GM21786 (cell line): ENCODE measurements at regions not wholly inside any gene's neighbourhood (a gene's known extent, or its start where the extent isn't known, plus 50 kb on each side); places are given as distances from the start of the nearest gene placed in this dataset.

Source experiments
- ATAC-seq: cut with Tn5 transposase; IDR thresholded peaks from one replicate; pipeline ENCODE4 v1.9.1; 2021; ENCODE audit not compliant: unreplicated experiment

DNA sequence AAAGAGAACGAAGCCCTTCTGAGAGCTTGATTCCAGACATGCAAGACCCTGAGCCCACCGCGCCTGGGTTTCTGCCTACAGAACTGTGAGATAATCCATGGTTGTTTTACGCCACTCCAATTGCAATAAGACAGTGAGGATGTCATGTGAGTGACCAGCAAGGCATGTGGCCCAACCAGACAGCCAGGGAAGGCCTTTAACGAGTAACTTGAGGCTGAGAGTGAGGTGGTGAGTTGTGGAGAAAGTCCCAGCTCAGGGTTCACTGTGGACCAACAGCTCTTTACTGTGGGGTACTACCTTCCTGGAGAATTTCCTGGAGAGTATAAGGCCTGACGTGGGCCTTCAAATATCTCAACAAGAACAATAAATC lies 153.9 kb downstream of the ETS2 start:
- no peak for ATAC-seq

DNA sequence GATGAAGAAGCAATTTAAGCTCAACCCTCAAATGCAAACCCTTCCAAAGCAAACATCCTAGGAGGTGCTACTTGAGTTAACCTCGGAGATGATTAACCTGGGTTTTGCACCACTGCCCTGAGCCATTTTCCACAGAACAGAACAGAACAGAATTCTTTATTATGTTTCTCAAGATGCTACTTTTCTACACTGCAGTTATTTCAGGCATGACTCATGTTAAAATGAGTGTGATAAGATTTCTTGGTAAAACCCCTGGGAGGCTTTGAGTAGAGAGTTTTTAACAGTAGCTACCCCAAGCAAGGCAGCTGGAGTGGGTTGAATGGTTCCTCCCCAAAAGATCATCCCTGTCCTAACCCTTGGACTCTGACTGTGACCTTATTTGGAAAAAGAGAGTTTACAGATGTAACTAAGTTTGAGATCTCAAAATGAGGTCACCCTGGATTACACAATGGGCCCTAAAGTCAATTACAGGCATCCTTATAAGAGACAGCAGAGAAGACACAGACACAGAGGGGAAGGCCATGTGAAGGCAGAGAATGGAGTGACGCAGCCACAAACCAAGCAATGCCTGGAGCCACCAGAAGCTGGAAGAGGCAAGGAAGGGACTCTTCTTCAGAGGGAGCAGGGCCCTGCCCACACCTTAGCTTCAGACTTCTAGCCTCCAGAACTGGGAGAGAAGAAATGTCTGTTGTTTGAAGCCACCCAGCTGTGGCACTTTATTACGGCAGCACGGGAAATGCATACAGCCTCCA lies 153.4 kb downstream of the ETS2 start:
- no peak for ATAC-seq

GRCh38 chr21:38958323-38958705 lies 152.6 kb downstream of the ETS2 start:
- ATAC-seq = no peak

GRCh38 chr21:38957575-38958322 lies 152.0 kb downstream of the ETS2 start:
- ATAC-seq = no peak

DNA sequence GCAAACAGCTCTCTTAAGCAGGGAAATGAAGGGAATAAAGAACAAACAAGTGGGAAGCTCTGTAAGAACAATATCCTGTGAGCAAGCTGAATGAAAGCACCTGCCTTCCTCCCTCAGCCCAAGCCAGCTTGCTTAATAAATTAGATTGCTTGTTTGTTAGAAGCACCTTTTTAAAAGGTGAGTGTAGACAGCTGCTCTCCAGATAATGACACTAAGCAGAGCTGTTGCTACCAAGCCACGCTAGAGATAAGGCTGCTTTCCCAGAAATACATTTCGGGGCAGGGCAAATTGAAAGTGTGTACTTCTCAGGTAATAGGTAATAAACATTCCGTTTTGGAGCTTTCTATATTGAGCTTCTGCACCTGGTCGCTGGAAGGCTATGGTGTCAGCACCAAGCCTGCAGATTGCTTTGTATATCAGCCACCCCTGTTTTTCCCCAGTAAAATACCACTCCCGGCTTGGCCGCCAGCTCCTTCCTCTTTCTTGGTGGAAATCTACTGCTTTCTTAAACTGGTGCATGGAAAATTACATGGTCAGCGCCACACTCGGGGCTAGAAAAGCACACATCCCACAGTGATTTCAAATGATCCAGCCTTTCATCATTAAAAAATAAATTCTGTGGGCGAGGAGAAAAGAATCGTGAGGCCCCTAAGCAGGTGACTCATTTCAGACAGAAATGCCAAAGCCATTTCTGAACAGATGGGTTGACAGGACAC lies 151.3 kb downstream of the ETS2 start:
- ATAC-seq = no peak

DNA sequence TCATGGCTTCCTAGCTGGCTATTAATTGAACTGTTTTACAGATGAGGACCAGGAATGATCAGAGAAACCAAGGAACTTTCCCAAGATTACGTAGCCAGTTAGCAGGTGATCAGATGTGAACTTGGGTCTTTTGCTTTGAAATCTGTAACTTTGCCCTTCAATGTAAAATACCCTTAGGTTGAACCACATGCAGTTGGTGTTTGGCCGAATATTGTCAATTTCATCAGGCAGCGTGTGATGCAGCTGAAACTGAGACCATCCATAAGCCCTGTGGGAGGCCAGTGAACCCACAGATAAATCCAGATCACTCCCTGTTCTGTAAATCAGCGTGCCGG lies 150.8 kb downstream of the ETS2 start:
- ATAC-seq = no peak

- ATAC-seq = no peak
Measured at GRCh38 chr21:38956007-38956406, 150.3 kb downstream of the ETS2 start.

- no peak for ATAC-seq
Measured at GRCh38 chr21:38955495-38955894, 149.8 kb downstream of the ETS2 start.

DNA sequence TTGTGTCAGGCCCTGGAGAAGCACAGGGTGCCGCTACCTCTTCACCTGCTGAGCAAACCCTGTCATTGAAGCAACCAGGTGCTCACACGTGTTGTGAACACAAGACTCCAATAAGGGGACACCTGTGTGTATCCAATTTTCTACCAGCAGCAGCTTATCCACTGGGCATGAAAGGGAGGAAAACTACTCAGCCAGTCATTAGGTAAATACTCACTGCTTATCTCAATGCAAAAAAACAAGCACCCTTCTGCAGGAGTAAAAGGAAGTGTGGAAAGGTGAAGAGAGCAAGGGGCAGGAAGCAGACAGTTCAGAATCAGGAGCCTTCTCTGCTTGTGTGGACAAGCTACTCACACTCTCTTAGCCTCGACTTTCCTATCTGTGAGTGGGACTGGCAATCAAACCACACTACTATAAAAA lies 148.9 kb downstream of the ETS2 start:
- no peak for ATAC-seq

DNA sequence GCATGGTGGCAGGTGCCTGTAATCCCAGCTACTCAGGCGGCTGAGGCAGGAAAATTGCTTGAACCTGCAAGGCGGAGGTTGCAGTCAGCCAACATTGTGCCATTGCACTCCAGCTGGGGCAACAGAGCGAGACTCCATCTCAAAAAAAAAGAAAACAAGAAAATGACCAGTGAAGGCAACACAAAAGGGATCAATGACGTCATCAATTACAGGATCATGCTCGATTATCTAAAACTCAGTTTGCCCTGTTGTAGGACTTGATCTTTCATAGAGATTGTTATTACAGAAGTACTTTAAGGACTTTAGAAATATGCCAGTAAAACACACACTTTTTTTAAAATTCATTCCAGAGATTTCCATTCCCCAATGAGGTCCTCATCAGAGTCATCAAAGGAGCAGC lies 147.8 kb downstream of the ETS2 start:
- ATAC-seq = no peak

- no peak for ATAC-seq
Measured at GRCh38 chr21:38952890-38953289, 147.2 kb downstream of the ETS2 start.

- ATAC-seq = no peak
Measured at GRCh38 chr21:38951095-38951730, 145.5 kb downstream of the ETS2 start.

DNA sequence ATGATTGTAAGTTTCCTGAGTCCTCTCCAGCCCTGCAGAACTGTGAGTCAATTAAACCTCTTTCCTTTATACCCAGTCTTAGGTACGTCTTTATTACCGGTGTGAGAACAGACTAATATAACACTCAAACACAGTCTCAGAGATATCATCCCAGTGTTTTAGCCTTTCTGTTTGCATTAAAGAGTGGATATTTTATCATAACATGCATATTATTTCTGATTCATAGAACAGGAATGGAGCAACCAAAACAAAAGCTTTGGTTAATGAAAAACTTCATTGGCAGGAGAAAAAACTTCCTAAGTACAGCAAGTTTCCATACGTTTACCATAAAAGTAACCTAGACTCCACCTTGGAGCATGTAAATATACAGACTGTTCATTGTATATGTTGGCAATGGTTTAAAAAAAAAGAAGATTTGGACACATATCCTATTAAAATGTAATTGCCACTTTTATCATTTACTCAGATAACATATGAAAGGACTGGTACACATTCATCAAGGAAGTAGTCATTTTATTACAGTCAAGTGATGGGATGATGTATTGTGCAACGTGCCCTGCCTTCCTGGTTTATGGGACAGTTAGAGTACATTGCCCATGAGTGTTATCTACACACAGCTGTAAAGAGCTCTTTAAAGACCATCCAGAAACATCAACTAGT lies 144.8 kb downstream of the ETS2 start:
- no peak for ATAC-seq

GRCh38 chr21:38949070-38949380 lies 143.3 kb downstream of the ETS2 start:
- ATAC-seq = no peak

DNA sequence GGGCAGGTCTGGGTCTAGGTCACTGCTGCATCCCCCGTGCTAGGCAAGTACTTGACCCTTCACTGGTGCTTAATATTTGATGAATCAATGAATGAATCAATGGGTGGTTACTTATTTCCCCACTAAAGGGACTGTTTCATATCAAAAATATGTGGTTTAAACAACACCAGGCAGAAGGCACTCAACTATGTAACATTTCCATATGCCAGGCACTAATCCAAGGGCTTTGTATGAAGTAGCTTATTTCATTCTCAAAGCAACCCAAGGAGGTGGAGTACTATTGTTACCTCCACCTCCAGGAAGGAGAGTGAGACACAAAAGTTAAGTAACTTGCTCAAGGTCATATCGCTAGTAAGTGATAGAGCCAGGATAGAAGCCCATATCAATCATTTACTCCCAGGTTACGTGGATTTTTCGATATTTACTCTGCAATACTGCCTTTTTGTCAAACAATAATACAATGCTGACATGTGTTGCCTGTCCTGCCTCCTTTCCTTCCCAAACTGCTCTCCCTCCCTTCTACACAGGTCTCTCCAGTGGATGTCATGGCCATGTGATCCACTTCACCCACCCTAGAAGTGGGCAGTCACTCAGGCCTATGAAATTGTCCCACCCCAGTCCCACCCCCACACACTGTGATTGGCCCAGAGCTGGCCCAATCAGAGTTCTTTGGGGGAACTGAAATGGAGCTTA lies 142.8 kb downstream of the ETS2 start:
- no peak for ATAC-seq

GRCh38 chr21:38945545-38946245 lies 140.0 kb downstream of the ETS2 start:
- ATAC-seq = no peak

GRCh38 chr21:38944903-38945302 lies 139.2 kb downstream of the ETS2 start:
- no peak for ATAC-seq

DNA sequence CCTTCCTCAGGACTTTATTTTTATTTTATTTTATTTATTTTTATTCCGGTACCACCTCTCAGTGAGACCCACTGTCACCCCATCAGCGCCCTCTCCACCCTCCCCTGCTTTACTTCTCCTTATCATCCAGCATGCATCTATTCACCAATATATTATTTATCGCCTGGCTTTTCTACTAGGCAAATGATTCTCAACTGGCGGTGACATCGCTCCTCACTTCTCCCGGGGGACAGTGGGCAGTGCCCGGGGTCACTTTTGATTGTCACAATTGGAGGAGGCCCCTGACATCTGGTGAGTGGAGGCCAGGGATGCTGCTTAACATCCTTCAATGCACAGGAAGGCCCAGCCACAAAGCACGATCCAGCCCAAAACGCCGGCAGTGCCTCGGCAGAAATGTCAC lies 138.7 kb downstream of the ETS2 start:
- ATAC-seq = no peak

DNA sequence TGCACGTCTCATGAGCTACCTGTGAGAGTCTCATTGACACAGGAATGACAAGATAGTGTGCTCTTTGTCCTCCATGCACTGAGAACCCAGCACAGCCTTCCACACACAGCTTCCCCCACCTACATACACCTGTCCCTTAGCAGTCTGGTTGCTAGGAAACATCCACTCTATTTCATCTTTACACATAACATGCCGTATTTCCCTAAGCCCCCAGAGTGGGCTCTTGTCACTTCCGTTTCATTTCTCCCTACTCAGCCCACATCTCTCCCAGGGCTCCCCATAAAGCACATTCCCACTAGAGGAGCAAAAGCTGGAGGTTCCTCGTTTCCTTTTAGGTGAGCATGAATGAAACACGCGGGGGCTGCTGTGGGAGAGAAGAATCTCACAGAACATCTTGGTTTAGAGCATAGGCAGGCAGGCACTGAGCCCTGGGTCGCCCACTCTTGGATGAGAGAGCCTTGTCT lies 137.1 kb downstream of the ETS2 start:
- ATAC-seq = no peak

DNA sequence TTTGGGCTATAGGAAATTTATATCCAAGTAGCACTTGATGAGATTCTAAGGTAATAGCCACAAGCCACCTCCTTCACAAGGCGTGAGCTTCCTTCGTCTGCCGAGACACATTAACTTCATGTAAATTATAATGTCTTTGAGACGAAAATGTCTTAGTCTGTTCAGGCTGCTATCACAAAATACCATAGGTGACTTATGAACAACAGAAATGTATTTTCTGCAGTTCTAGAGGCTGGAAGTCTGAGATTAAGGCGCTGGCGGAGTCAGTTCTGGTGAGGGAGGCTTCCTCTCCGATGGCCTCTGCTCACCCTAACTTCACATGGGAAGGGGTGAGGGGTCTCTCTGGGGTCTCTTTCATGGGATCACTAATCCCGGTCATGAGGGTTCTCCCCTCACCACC lies 133.0 kb downstream of the ETS2 start:
- no peak for ATAC-seq
